ENCODE measurements at regions not wholly inside any gene's neighbourhood (a gene's known extent, or its start where the extent isn't known, plus 50 kb on each side); places are given as distances from the start of the nearest gene placed in this dataset.

GRCh38 chr22:49435596-49435995, 392.1 kb downstream of the BRD1 start:
- DNase-seq (ENCODE audit: low spot score): no peak

DNA sequence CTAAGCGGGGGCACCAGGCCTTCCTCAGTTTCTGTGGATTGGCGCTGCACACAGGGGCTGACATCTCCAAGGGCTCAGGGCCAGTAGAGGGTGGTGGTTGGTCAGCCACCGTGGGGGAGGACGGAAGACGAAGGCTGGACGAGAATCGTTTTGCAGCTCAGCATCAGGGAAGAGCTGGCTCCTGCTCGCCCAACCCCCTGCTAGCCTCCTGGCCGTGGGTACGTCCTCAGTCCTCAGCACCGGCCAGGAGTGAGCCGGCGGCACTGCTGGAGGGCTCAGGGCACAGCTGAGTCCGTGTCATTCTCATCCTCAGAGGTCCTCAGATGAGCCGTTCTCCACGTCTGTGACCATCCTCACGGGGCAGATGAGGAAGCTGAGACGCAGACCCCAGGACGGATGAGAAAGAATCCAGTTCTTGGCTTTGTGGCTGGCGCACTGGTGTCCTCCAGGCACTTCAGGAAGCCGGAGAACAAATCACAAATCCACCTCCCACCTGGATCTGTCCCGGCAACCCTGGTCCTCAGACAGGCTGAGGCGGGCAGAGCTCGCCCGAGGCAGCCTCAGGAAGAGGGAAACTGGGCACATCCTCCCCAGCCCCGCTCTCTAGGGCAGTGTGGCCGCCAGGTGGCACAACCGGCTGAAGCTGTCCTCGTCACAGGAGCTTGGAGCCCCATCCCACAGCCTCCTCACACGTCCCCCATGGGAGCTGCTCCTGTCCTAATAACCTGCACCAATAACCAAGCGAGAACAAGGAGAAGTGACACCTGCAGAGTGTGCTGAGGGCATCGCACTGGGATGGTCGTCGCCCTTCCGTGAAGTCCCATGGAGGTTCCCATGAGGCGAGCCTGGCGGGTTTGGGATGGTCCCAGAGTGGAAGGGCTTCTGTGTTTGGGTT, 393.7 kb downstream of the BRD1 start:
- DNase-seq (ENCODE audit: low spot score): no peak

DNA sequence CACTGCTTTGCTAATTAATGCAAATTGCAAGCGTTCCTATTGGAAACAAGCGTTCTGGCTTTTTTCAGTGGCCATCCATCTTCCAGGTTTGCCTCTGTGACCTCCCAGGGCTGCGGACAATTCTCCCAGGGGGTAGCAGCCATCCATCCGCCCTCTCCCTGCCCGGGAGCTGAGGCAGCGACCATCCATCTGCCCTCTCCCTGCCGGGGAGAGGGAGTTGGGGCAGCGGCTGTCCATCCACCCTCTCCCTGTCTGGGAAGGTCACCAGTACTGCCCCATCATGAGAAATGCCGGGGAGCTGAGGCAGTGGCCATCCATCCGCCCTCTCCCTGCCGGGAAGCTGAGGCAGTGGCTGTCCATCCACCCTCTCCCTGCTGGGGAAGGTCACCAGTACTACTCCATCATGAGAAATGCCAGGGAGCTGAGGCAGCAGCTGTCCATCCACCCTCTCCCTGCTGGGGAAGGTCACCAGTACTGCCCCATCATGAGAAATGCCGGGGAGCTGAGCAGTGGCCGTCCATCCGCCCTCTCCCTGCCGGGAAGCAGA, 394.7 kb downstream of the BRD1 start:
- DNase-seq (ENCODE audit: low spot score): no peak

- DNase-seq (ENCODE audit: low spot score): no peak
These were observed 395.3 kb downstream of the BRD1 start for GRCh38 chr22:49432211-49432896.

DNA sequence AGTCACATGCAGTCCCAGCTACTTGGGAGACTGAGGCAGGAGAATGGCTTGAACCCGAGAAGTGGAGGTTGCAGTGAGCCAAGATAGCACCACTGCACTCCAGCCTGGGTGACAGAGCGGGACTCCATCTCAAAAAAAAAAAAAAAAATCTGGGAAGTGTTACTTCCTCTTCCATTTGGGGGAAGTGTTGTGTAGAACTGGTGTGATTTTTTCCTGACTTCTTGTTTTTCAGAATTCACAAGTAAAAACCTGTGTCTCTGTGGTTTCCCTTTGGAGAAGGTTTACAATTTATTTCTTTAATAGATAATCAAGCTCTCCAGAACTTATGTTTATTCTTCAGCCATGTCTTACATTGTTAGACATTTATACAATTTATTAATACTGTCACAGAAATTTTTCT, 396.1 kb downstream of the BRD1 start:
- no peak for DNase-seq (ENCODE audit: low spot score)

GRCh38 chr22:49429066-49429465, 398.6 kb downstream of the BRD1 start:
- no peak for DNase-seq (ENCODE audit: low spot score)

DNA sequence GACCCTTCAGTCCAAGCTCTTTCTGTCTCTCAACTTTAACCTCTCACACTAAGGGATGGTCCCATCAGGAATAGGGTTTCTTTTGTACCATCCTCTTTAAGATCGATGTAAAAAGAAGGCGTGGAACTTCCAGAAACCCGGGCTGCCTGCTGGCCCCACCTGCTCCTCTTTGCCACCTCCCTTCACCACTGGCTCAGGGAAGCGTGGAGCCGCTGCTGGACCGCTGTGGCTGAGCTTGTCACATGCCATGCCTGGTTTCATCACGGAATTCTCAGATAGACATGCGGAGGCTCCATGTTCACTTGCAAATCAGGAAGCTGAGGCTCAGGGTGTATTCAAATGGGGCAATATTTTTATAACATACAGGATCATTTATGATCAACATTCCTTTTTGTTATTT, 399.7 kb downstream of the BRD1 start:
- DNase-seq (ENCODE audit: low spot score): no peak

DNA sequence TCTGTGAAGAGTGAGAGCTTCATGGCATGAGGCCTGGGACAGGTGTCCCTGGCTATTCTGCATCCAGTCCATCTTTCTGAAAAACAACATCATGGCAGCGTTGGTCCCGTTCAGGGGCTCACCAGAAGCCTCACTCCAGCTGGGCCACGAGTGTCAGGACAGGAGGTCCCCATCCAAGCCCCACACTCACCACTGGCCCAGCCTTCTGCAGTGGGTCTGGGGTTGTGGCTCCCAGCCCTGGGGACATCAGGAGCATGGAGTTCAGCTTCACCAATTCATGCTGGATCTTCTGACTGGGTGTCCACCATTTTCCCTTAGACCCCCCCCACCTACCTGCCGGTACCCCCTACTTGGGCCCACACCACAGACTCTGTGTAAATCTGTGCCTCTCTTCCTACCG, 400.3 kb downstream of the BRD1 start:
- no peak for DNase-seq (ENCODE audit: low spot score)

GRCh38 chr22:49426618-49427266, 400.9 kb downstream of the BRD1 start:
- DNase-seq (ENCODE audit: low spot score): no peak

DNA sequence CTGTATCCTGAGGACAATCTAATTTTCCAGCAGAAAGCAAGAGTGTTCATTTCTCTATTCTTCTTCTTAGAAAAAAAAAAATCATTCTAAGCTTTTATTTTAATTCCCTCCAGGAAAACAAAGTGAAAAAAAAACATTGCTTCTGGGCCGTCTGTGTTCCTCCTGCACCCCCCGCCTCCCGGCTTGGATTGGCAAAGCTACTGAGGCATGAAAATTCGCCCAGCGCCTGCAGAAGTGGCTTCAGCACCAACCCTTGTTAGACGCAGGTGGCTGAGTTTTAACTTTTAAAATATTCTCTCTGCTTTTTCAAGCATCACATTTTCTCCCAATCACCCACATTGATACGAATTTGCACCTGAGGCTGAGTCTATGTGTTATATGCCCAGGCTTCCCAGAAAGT, 401.6 kb downstream of the BRD1 start:
- DNase-seq (ENCODE audit: low spot score): no peak

GRCh38 chr22:49425356-49425755, 402.3 kb downstream of the BRD1 start:
- no peak for DNase-seq (ENCODE audit: low spot score)

GRCh38 chr22:49424893-49425270, 402.8 kb downstream of the BRD1 start:
- no peak for DNase-seq (ENCODE audit: low spot score)

GRCh38 chr22:49423125-49423650, 404.5 kb downstream of the BRD1 start:
- no peak for DNase-seq (ENCODE audit: low spot score)

DNA sequence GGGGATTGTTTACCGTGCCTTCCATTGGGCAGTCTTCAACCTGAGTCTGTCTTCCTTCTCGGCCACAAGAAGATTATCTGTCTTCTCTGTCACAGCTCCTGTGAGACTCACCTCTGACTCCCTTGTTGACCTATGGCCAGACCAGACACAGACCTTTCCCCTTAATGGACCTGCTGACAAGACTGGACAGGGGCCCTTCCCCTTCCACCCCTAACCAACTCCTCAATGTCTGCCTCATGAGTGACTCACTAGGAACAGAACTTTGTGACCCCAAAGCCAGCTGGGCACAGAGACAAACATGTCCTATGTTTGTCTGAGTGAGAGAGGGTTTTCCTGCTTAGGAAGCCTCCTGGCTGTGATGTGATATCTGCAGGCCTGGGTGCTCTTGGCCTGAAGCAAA, 405.0 kb downstream of the BRD1 start:
- no peak for DNase-seq (ENCODE audit: low spot score)

DNA sequence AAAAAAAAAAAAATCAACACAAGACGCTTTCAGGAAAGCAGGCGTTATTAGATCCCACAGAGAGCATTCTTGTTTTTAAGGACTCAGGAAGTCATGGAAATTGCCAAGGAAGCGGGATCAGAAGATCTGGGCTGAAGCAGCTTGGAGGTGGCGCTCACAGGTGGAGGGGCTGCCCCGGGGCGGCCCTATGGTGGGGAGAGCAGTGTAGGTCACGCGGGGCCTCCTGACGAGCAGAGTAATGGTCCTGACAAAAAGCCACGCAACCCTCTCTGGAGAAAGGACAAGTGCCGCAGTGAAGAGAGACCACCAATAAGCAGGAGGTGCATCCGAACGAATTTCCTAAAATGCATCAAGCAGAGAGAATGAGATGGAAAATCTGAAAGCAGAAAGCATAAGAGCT, 407.0 kb downstream of the BRD1 start:
- DNase-seq (ENCODE audit: low spot score): no peak

DNA sequence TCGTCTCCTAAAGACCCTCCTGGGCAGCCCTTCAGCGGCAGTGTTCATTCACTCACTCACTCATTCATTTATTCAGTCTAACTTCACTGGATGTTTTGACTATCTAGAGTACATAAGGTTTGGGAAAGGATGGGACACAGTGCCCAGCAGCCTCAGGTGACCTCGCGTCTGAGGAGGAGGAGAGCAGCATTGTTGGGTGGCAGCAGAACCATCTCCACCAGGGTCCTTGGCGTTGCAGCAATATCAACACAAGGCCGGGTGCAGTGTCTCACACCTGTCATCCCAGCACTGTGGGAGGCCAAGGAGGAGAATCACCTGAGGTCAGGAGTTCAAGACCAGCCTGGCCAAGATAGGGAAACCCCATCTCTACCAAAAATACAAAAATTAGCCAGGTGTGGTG, 408.0 kb downstream of the BRD1 start:
- DNase-seq (ENCODE audit: low spot score): no peak

- DNase-seq (ENCODE audit: low spot score): no peak
These were observed 408.7 kb downstream of the BRD1 start for GRCh38 chr22:49418943-49419342.

DNA sequence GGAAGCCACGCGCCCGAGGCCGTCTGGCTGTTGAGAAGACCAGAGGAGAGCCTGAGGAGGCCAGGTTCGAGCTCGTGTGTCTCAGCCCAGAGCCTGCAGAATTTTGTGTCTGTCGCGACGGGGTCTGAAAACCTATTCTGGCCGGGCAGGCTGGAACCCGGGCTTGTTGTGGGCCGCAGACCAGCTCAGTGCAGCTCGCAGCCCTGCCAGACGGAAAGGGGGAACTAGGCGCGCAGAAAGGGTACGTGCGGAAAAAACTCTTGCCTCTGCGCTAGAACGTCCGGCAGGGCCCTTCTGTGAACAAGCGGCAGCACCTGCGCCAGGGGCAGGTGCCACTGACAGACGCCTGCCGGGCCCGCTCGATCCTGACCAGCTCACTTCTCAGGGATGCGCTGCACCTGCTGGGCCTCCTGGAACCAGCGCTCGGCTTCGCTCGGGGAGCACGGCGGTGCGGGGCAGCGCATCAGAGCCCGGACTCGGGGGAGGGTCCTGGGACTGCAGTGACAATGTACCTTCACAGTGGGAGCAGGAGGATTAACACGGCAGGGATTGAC, 409.3 kb downstream of the BRD1 start:
- DNase-seq (ENCODE audit: low spot score): no peak

DNA sequence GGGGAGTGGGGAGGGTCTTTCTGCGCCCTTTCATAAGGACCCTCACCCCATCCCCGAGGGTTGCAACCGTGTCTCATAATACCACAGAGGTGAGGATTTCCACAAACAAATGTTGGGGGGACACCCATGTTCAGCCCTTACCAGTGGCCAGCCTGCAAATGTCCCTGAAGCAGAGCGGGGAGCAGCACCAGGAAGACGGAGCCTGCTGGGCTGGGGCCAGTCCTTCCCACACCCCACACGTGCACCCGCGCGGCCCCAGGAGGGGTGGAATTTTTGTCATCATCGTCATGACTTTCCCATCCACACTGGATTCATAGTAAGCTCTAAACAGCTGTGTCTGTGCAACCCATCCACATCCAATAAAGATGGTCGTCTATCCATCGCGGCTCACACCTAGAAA, 409.8 kb downstream of the BRD1 start:
- no peak for DNase-seq (ENCODE audit: low spot score)

- DNase-seq (ENCODE audit: low spot score): no peak
These were observed 410.3 kb downstream of the BRD1 start for GRCh38 chr22:49417326-49417725.

DNA sequence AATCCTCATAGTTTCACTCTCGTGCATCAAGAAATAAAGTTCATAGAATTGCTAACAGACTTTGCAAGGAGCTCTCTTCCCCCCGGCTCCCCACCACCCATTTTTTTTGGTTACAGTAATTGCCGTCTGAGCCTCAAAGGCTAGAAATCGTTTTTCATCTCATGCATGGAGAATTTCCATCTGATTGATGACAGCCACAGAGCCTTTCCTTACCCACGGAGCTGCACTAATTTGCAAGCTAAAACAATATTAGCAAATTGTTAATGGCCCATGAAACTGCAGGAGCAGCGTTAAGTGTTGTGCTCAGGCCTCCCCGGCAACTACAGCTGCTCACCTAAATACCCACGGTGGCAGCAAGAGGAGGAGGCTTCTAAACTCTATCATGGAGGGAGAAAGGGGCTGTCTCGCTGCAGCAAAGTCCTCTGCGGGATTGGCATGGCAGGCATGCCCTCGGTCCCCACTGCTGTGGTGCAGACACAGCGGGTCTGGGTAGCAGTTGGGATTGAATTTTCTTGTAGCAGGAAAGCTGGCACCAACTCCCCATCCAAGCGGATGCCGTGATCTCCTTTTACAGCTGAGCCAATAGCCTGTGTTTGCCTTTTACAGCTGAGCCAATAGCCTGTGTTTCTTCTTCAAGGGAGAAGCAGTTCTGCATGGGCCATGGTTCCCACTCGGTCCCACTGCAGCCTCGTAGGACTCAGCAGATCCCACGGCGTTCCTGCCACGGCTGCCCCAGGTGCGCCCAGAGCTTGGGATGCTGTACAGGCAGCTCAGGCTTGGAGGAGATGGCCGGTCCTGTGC, 412.3 kb downstream of the BRD1 start:
- DNase-seq (ENCODE audit: low spot score): no peak
